NB4 (cell line): ENCODE measurements at regions not wholly inside any gene's neighbourhood (a gene's known extent, or its start where the extent isn't known, plus 50 kb on each side); places are given as distances from the start of the nearest gene placed in this dataset.

Experiments
- DNase-seq: peaks from one replicate; pipeline ENCODE4 v3.0.0; 2010; ENCODE audit warnings: low read depth
- H3K4me3 ChIP-seq: one replicate; pipeline ENCODE4 v1.5.1; 2011; ENCODE audit warnings: mild to moderate bottlenecking, low read depth, low read length, moderate library complexity
- CTCF ChIP-seq: IDR thresholded peaks from one replicate; pipeline ENCODE4 v1.5.1; 2012; ENCODE audit warnings: low read depth, low read length
- MAX ChIP-seq: IDR thresholded peaks from 2 replicates; pipeline ENCODE4 v1.6.1; 2011; ENCODE audit warnings: low read depth, low read length
- MYC ChIP-seq: IDR thresholded peaks from 2 replicates; pipeline ENCODE4 v1.6.1; 2011; ENCODE audit warnings: low read depth, low read length
- POLR2A ChIP-seq: IDR thresholded peaks from 2 replicates; pipeline ENCODE4 v1.6.1; 2011; ENCODE audit warnings: mild to moderate bottlenecking; ENCODE audit not compliant: insufficient read length; ENCODE audit errors: extremely low read depth

- DNase-seq: no peak
- no peak for TF ChIP-seq MYC
- no peak for TF ChIP-seq POLR2A
- TF ChIP-seq CTCF: no peak
- no peak for TF ChIP-seq MAX
- no peak overlapping the region for H3K4me3 ChIP-seq
These were observed 256.6 kb upstream of the SMIM30 start for GRCh38 chr7:113374955-113375354.

- no peak for DNase-seq
- TF ChIP-seq MAX (no peak), MYC (no peak), POLR2A (no peak), CTCF (no peak)
These were observed 255.5 kb upstream of the SMIM30 start for GRCh38 chr7:113373863-113374262.

GRCh38 chr7:113371416-113372043 lies 253.2 kb upstream of the SMIM30 start:
- TF ChIP-seq POLR2A: no peak
- TF ChIP-seq CTCF: no peak
- no peak for TF ChIP-seq MAX
- no peak for TF ChIP-seq MYC
- H3K4me3 ChIP-seq: no peak overlapping the region
- DNase-seq: no peak

More at GRCh38 chr7:113373863-113374262, 255.5 kb upstream of the SMIM30 start:
- no peak overlapping the region for H3K4me3 ChIP-seq

- TF ChIP-seq MAX: no peak
- TF ChIP-seq MYC: no peak
- TF ChIP-seq POLR2A: no peak
- no peak for TF ChIP-seq CTCF
- no peak for DNase-seq
These were observed 252.6 kb upstream of the SMIM30 start for GRCh38 chr7:113370910-113371309.

GRCh38 chr7:113368256-113368655 lies 249.9 kb upstream of the SMIM30 start:
- H3K4me3 ChIP-seq: no peak overlapping the region
- no peak for DNase-seq
- TF ChIP-seq MYC: no peak
- TF ChIP-seq MAX: no peak
- TF ChIP-seq POLR2A: no peak
- no peak for TF ChIP-seq CTCF

More at GRCh38 chr7:113370910-113371309, 252.6 kb upstream of the SMIM30 start:
- H3K4me3 ChIP-seq: no peak overlapping the region
